Inflammatory macrophage treated with lipopolysaccharide for 4 hours (primary cell): ENCODE measurements at regions not wholly inside any gene's neighbourhood (a gene's known extent, or its start where the extent isn't known, plus 50 kb on each side); places are given as distances from the start of the nearest gene placed in this dataset.
"Not testable (repeated sequence)": the region's sequence is repeated elsewhere in the genome, so short reads cannot be mapped to it uniquely, and the experiment has no call there.

Source experiments
- DNase-seq: peaks from one replicate; pipeline ENCODE4 v3.0.0-alpha.2; 2020

- no peak for DNase-seq
These were observed 107.3 kb downstream of the OR2B2 start for GRCh38 chr6:27804851-27805250.

- DNase-seq: no peak
These were observed 111.3 kb downstream of the OR2B2 start for GRCh38 chr6:27800731-27801373.

- no peak for DNase-seq
These were observed 114.2 kb downstream of the OR2B2 start for GRCh38 chr6:27797960-27798359.

GRCh38 chr6:27796736-27797481, 115.3 kb downstream of the OR2B2 start:
- DNase-seq: not testable (repeated sequence)

GRCh38 chr6:27795697-27796494, 116.3 kb downstream of the OR2B2 start:
- DNase-seq: peak; percentile 92

- peak; percentile 73 for DNase-seq
These were observed 120.8 kb downstream of the OR2B2 start for GRCh38 chr6:27791182-27791943.

GRCh38 chr6:27788376-27788775, 123.8 kb downstream of the OR2B2 start:
- DNase-seq: not testable (repeated sequence)

GRCh38 chr6:27786048-27786447, 126.1 kb downstream of the OR2B2 start:
- no peak for DNase-seq

- no peak for DNase-seq
These were observed 126.9 kb downstream of the OR2B2 start for GRCh38 chr6:27785294-27785693.

GRCh38 chr6:27782748-27783147, 129.4 kb downstream of the OR2B2 start:
- DNase-seq: no peak

GRCh38 chr6:27778625-27779417, 133.4 kb downstream of the OR2B2 start:
- DNase-seq: no peak

- DNase-seq: peak; percentile 44
These were observed 134.4 kb downstream of the OR2B2 start for GRCh38 chr6:27777614-27778355.

- DNase-seq: no peak
These were observed 135.1 kb downstream of the OR2B2 start for GRCh38 chr6:27777126-27777525.

- DNase-seq: no peak
These were observed 135.7 kb downstream of the OR2B2 start for GRCh38 chr6:27776504-27776903.

GRCh38 chr6:27775796-27776184, 136.4 kb downstream of the OR2B2 start:
- DNase-seq: peak; percentile 46

- not testable (repeated sequence) for DNase-seq
These were observed 136.9 kb downstream of the OR2B2 start for GRCh38 chr6:27775138-27775795.

- DNase-seq: not testable (repeated sequence)
These were observed 138.0 kb downstream of the OR2B2 start for GRCh38 chr6:27774264-27774600.

- peak; percentile 15 for DNase-seq
These were observed 138.5 kb downstream of the OR2B2 start for GRCh38 chr6:27773542-27774263.

GRCh38 chr6:27772261-27773001, 139.8 kb downstream of the OR2B2 start:
- DNase-seq: peak; percentile 87
